AG09309 (cell line): ENCODE measurements at regions not wholly inside any gene's neighbourhood (a gene's known extent, or its start where the extent isn't known, plus 50 kb on each side); places are given as distances from the start of the nearest gene placed in this dataset.

Experiments used
- DNase-seq: peaks from one replicate; pipeline ENCODE4 v3.0.0-alpha.2; 2010; ENCODE audit warnings: low read depth
- H3K4me3 ChIP-seq: 2 replicates; pipeline ENCODE4 v1.5.1; 2011; ENCODE audit warnings: mild to moderate bottlenecking, low read depth, low read length, moderate library complexity; ENCODE audit not compliant: control insufficient read depth
- TF ChIP-seq, protein P1 (sequence below): IDR thresholded peaks from 2 replicates; pipeline ENCODE4 v1.5.1; 2011; ENCODE audit warnings: mild to moderate bottlenecking, low read depth, low read length, inconsistent platforms; ENCODE audit not compliant: insufficient read depth, control insufficient read depth; ENCODE audit errors: missing control alignments

DNA sequence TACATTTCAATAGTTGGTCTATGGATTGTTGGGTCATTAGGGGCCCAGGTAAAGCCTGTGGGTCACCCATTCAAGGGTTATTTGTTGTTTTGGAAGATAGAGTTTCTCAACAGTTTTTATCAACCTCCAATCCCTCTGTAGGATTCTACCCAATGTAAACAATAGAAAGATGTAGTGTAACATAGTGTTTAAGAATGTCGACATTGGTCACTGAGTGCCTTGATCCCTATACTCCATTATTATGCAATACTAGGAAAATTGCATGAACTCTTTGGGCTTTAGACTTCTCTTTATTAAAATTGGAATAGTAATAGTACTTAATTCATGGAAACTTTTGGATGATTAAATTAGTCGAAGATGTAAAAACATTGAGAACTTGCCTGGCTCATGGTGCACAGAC lies 292.1 kb downstream of the GPD2 start:
- DNase-seq: no peak

DNA sequence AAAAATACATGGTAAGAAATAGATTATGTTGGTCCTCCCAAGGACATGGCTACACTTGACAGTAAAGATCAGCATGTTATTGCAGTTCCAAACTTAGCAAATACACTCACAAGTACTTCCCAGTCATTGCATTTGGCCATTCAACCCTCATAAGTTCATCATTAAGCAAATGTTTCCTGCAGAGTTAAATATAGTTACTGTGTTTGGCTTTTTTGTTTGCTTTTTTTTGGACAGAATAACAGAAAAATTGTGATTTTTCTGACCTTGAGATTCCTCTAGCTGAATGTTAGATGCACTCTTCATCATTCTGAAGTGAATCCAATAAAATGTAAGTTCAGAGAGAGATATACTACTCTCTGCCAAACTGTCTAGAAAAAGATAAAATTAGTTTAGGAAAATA lies 295.3 kb downstream of the GPD2 start:
- H3K4me3 ChIP-seq: no peak overlapping the region
- TF ChIP-seq, protein P1, sequence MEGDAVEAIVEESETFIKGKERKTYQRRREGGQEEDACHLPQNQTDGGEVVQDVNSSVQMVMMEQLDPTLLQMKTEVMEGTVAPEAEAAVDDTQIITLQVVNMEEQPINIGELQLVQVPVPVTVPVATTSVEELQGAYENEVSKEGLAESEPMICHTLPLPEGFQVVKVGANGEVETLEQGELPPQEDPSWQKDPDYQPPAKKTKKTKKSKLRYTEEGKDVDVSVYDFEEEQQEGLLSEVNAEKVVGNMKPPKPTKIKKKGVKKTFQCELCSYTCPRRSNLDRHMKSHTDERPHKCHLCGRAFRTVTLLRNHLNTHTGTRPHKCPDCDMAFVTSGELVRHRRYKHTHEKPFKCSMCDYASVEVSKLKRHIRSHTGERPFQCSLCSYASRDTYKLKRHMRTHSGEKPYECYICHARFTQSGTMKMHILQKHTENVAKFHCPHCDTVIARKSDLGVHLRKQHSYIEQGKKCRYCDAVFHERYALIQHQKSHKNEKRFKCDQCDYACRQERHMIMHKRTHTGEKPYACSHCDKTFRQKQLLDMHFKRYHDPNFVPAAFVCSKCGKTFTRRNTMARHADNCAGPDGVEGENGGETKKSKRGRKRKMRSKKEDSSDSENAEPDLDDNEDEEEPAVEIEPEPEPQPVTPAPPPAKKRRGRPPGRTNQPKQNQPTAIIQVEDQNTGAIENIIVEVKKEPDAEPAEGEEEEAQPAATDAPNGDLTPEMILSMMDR: no peak
- DNase-seq: no peak

More for the DNA sequence above, 292.1 kb downstream of the GPD2 start:
- H3K4me3 ChIP-seq: no peak overlapping the region
- TF ChIP-seq, protein P1: no peak

DNA sequence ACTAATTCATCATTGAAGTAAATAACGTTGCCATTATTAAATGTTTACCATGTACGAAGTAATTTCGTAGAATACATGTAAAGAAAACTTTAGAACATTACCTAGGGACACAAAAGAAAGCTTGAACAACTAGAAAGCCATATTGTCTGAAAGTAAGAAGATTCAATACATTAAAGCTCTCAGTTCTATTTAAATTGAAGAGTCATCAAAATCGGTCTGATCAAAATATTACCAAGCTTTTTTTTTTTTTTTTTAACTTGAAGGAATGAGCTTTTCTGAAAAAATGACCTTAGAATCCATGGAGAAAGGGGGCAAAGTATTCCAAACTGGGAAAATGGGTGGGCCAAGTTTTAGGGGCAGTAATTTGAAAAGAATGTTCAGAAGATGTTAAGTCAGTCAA lies 300.8 kb downstream of the GPD2 start:
- no peak overlapping the region for H3K4me3 ChIP-seq
- DNase-seq: no peak
- TF ChIP-seq, protein P1: no peak

DNA sequence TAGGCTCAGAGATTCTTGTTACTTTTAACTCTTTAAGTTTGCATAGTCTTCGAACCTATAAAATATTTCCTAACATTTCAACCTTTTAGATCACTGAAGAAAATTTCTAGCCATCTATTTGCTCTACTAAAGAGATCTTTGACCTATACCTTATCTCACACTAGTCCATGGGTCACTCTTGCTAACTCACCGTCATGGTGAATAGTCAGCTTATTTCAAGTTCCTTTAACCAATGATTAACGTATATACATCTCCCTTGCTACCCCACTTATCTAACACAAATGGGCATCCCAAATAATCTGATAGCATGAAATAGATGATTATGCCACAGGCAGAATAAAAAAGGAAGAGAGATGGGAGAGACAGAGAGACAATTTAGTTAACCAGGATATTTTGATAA lies 303.1 kb downstream of the GPD2 start:
- no peak overlapping the region for H3K4me3 ChIP-seq
- TF ChIP-seq, protein P1: no peak
- no peak for DNase-seq

DNA sequence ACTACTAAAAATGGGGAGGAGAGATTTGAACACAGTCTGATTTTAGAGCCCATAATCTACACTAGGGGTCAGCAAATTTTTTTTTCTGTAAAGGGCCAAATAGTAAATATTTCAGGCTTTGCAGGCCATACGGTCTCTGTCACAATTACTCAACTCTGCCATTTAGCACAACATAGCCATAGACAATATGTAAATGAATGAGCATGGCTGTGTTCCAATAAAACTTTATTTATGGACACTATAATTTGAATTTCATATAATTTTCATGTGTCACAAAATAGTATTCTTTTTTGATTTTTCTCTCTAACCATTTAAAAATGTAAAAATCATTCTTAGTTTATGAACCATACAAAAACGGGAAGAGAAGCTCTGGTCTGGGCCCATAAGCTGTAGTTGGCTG lies 309.4 kb downstream of the GPD2 start:
- no peak overlapping the region for H3K4me3 ChIP-seq
- TF ChIP-seq, protein P1: no peak
- DNase-seq: no peak

DNA sequence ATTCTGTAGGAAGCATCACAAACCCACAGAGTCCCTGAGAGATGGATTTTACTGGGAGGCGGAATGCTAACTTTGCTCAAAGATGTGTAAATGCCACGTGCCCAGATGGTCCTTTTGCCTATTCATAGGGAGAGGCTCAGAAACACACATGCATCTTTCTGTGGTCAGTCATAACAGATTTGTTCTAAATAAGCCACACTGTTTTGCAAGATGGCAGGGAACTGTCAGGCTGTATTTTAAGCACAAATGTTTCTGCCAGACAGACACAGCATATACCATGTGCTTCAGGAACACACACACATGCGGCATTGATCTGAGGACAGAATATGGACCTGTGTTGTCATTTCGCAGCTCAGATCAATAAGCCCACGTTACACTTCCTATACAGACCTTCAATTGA lies 312.0 kb downstream of the GPD2 start:
- TF ChIP-seq, protein P1: no peak

DNA sequence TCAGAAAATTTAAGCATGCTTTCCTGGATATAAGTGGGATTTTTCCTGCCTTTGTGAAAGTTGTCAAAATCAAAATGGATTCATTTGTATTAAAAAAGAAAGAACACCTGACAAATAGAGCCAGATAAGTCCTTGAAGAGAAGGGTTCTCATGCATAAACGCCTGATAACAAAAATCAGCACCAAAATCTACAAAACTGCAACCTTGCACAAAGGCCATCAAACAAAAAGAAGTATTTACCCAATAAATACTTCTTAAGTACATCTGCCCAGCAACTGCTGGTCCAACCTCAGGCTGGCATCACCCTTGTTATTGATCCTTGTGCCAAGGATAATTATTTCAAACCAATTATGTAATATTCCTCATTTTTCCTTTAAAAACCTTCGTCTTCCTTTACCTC lies 315.9 kb downstream of the GPD2 start:
- no peak for DNase-seq
- no peak overlapping the region for H3K4me3 ChIP-seq
- TF ChIP-seq, protein P1: no peak

More for the DNA sequence above, 312.0 kb downstream of the GPD2 start:
- no peak for DNase-seq
- no peak overlapping the region for H3K4me3 ChIP-seq
